GM18870 (cell line): ENCODE measurements at regions not wholly inside any gene's neighbourhood (a gene's known extent, or its start where the extent isn't known, plus 50 kb on each side); places are given as distances from the start of the nearest gene placed in this dataset.
"Not testable (repeated sequence)": the region's sequence is repeated elsewhere in the genome, so short reads cannot be mapped to it uniquely, and the experiment has no call there.

Experiments
- ATAC-seq: cut with Tn5 transposase; IDR thresholded peaks from one replicate; pipeline ENCODE4 v1.9.1; 2021; ENCODE audit warnings: moderate library complexity; ENCODE audit not compliant: unreplicated experiment

- ATAC-seq, result no peak
These were observed 416.4 kb upstream of the CD180 start for GRCh38 chr5:67612961-67613360.

GRCh38 chr5:67610186-67610912 is 413.8 kb upstream of the CD180 start:
- ATAC-seq, result no peak

- no peak for ATAC-seq
These were observed 411.4 kb upstream of the CD180 start for GRCh38 chr5:67607958-67608357.

GRCh38 chr5:67606586-67606947 is 410.0 kb upstream of the CD180 start:
- no peak for ATAC-seq

GRCh38 chr5:67605730-67606585 is 409.4 kb upstream of the CD180 start:
- ATAC-seq, result no peak

- ATAC-seq, result no peak
These were observed 394.9 kb upstream of the CD180 start for GRCh38 chr5:67591491-67591890.

GRCh38 chr5:67588389-67588788 is 391.8 kb upstream of the CD180 start:
- no peak for ATAC-seq

- ATAC-seq, result no peak
These were observed 384.6 kb upstream of the CD180 start for GRCh38 chr5:67581203-67581602.

- no peak for ATAC-seq
These were observed 381.4 kb upstream of the CD180 start for GRCh38 chr5:67578011-67578410.

GRCh38 chr5:67577424-67577823 is 380.8 kb upstream of the CD180 start:
- no peak for ATAC-seq

- no peak for ATAC-seq
These were observed 379.5 kb upstream of the CD180 start for GRCh38 chr5:67576112-67576511.

- ATAC-seq, result no peak
These were observed 378.5 kb upstream of the CD180 start for GRCh38 chr5:67575087-67575486.

GRCh38 chr5:67561151-67561932 is 364.7 kb upstream of the CD180 start:
- ATAC-seq, result no peak

- no peak for ATAC-seq
These were observed 356.2 kb upstream of the CD180 start for GRCh38 chr5:67552773-67553172.

- ATAC-seq, result no peak
These were observed 353.3 kb upstream of the CD180 start for GRCh38 chr5:67549947-67550346.

- no peak for ATAC-seq
These were observed 352.7 kb upstream of the CD180 start for GRCh38 chr5:67549296-67549618.

GRCh38 chr5:67548520-67549295 is 352.1 kb upstream of the CD180 start:
- ATAC-seq, result no peak

- ATAC-seq, result no peak
These were observed 351.1 kb upstream of the CD180 start for GRCh38 chr5:67547682-67548081.

GRCh38 chr5:67544942-67545341 is 348.3 kb upstream of the CD180 start:
- not testable (repeated sequence) for ATAC-seq

GRCh38 chr5:67543720-67544270 is 347.2 kb upstream of the CD180 start:
- ATAC-seq, result no peak

GRCh38 chr5:67542479-67542878 is 345.9 kb upstream of the CD180 start:
- ATAC-seq, result no peak
